Brain microvascular endothelial cell (primary cell): ENCODE measurements at regions not wholly inside any gene's neighbourhood (a gene's known extent, or its start where the extent isn't known, plus 50 kb on each side); places are given as distances from the start of the nearest gene placed in this dataset.

Experiments
- DNase-seq: peaks from one replicate; pipeline ENCODE4 v3.0.0-alpha.2; 2020
- H3K27ac ChIP-seq: fragments of 250-450 bp; sonication (Bioruptor Pico); 2 replicates; pipeline ENCODE4 v1.5.1; 2020; ENCODE audit warnings: mild to moderate bottlenecking, moderate library complexity
- H3K27me3 ChIP-seq: fragments of 250-450 bp; sonication (Bioruptor Pico); replicated peaks from 2 replicates; pipeline ENCODE4 v1.5.1; 2020; ENCODE audit warnings: mild to moderate bottlenecking
- H3K36me3 ChIP-seq: fragments of 250-450 bp; sonication (Bioruptor Pico); replicated peaks from 2 replicates; pipeline ENCODE4 v1.5.1; 2020; ENCODE audit warnings: mild to moderate bottlenecking
- H3K4me3 ChIP-seq: 2 replicates; pipeline ENCODE4 v1.5.1; 2011; ENCODE audit warnings: low read depth, mild to moderate bottlenecking, control low read depth, low read length, moderate library complexity
- CTCF ChIP-seq: IDR thresholded peaks from 2 replicates; pipeline ENCODE4 v1.5.1; 2011; ENCODE audit warnings: low read depth, mild to moderate bottlenecking, moderate library complexity, low read length, control low read depth, inconsistent platforms; ENCODE audit errors: missing control alignments
- in situ Hi-C: cut with HindIII; loops from 2 replicates; pipeline ENCODE4 v1.10.0; 2017; ENCODE audit warnings: low sequenced_read_pairs, low pct_ligation_motif_present

GRCh38 chr1:223003549-223003948 lies 139.5 kb downstream of the TLR5 start:
- no peak for DNase-seq
- Histone ChIP-seq H3K36me3 (peaks cover 7% of the 10 kb centered on the region), H3K27ac (no peak overlapping the region), H3K4me3 (no peak overlapping the region), H3K27me3 (no peaks in the 10 kb centered on the region)
- in situ Hi-C loops, result no loop called here
- no peak for TF ChIP-seq CTCF

- Histone ChIP-seq H3K27me3 (no peaks in the 10 kb centered on the region), H3K36me3 (peaks cover 7% of the 10 kb centered on the region), H3K27ac (no peak overlapping the region), H3K4me3 (no peak overlapping the region)
- TF ChIP-seq CTCF, result no peak
- in situ Hi-C loops, result no loop called here
- no peak for DNase-seq
These were observed 136.7 kb downstream of the TLR5 start for GRCh38 chr1:223006371-223006770.

GRCh38 chr1:223006917-223007648 lies 136.0 kb downstream of the TLR5 start:
- TF ChIP-seq CTCF, result no peak
- no peak overlapping the region for H3K27ac ChIP-seq
- H3K36me3 ChIP-seq, result peaks cover 7% of the 10 kb centered on the region
- no peak overlapping the region for H3K4me3 ChIP-seq
- no peaks in the 10 kb centered on the region for H3K27me3 ChIP-seq
- DNase-seq, result peak; percentile 40
- in situ Hi-C loops, result no loop called here

- H3K4me3 ChIP-seq, result no peak overlapping the region
- no peak for TF ChIP-seq CTCF
- peaks cover 3% of the 10 kb centered on the region for H3K36me3 ChIP-seq
- H3K27me3 ChIP-seq, result no peaks in the 10 kb centered on the region
- DNase-seq, result no peak
- in situ Hi-C loops, result no loop called here
- no peak overlapping the region for H3K27ac ChIP-seq
These were observed 135.1 kb downstream of the TLR5 start for GRCh38 chr1:223007935-223008334.

- no peak overlapping the region for H3K27ac ChIP-seq
- H3K4me3 ChIP-seq, result no peak overlapping the region
- no peak for TF ChIP-seq CTCF
- in situ Hi-C loops, result no loop called here
- H3K36me3 ChIP-seq, result no peaks in the 10 kb centered on the region
- H3K27me3 ChIP-seq, result no peaks in the 10 kb centered on the region
- DNase-seq, result no peak
These were observed 134.2 kb downstream of the TLR5 start for GRCh38 chr1:223008808-223009207.

- Histone ChIP-seq H3K27me3 (no peaks in the 10 kb centered on the region), H3K4me3 (no peak overlapping the region), H3K27ac (no peak overlapping the region), H3K36me3 (no peaks in the 10 kb centered on the region)
- no peak for TF ChIP-seq CTCF
- no peak for DNase-seq
- in situ Hi-C loops, result no loop called here
These were observed 133.6 kb downstream of the TLR5 start for GRCh38 chr1:223009406-223009805.
